ENCODE measurements at regions not wholly inside any gene's neighbourhood (a gene's known extent, or its start where the extent isn't known, plus 50 kb on each side); places are given as distances from the start of the nearest gene placed in this dataset.

DNA sequence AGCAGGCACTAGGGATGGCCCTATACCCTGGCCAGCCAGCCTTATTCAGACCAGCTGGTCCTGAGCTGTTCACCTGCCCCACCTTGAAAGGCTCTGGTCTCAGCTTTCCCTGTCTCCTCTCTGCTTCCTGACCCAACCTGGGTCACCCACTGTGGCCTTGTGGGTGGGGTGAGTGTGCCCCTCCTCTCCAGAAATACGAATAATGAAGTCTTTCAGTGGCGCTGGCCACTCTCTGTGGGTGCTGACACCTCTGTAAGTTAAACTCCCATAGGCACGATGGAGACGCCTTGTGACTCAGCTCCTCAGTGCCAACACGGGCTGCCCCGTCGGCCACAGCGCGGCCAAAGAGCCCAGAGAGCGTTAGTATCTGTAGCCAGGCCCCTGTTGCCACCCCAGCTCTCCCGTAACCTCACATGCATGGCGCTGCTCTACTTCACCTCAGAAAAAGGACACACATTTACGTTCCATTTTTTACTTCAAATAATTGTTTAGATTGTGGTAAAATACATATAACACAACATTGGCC lies 74.6 kb upstream of the SEPTIN5 start:
- Histone ChIP-seq H3K27ac (no peak overlapping the region), H3K79me2 (no peaks in the 10 kb centered on the region), H3K4me3 (ENCODE audit: low read depth, low read length) (no peak overlapping the region), H3K27me3 (ENCODE audit: control insufficient read depth, insufficient read depth, low read length) (no peaks in the 10 kb centered on the region), H3K9me3 (ENCODE audit: control insufficient read depth, low read length) (no peaks in the 10 kb centered on the region), H3K4me1 (peaks cover 18% of the 10 kb centered on the region), H3K4me2 (ENCODE audit: low read length) (no peak overlapping the region), H3K9ac (no peak overlapping the region), H3K36me3 (ENCODE audit: control insufficient read depth, insufficient read depth, low read length) (no peaks in the 10 kb centered on the region), H2AFZ (no peak overlapping the region)
- TF ChIP-seq, protein P1, sequence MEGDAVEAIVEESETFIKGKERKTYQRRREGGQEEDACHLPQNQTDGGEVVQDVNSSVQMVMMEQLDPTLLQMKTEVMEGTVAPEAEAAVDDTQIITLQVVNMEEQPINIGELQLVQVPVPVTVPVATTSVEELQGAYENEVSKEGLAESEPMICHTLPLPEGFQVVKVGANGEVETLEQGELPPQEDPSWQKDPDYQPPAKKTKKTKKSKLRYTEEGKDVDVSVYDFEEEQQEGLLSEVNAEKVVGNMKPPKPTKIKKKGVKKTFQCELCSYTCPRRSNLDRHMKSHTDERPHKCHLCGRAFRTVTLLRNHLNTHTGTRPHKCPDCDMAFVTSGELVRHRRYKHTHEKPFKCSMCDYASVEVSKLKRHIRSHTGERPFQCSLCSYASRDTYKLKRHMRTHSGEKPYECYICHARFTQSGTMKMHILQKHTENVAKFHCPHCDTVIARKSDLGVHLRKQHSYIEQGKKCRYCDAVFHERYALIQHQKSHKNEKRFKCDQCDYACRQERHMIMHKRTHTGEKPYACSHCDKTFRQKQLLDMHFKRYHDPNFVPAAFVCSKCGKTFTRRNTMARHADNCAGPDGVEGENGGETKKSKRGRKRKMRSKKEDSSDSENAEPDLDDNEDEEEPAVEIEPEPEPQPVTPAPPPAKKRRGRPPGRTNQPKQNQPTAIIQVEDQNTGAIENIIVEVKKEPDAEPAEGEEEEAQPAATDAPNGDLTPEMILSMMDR (IDR thresholded peaks at IDR 0.05), result no peak

DNA sequence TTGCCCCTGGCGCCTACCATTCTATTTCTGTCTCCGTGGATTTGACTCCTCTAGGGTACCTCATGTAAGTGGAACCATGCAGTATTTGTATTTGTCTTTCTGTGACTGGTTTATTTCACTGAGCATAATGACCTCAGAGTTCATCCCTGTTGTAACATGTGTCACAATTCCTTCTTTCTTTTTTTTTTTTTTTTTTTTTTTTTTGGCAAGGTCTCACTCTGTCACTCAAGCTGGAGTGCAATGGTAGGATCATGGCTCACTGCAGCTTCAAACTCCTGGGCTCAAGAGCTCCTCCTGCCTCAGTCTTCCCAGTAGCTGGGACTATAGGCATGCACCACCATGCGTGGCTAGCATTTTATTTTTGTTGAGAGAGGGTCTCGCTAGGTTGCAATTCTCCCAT lies 74.0 kb upstream of the SEPTIN5 start:
- peaks cover 23% of the 10 kb centered on the region for H3K4me1 ChIP-seq
- no peaks in the 10 kb centered on the region for H3K27me3 ChIP-seq (ENCODE audit: control insufficient read depth, insufficient read depth, low read length)
- H3K9me3 ChIP-seq (ENCODE audit: control insufficient read depth, low read length), result no peaks in the 10 kb centered on the region
- H3K4me2 ChIP-seq (ENCODE audit: low read length), result no peak overlapping the region
- TF ChIP-seq, protein P1 (IDR thresholded peaks at IDR 0.05), result no peak
- H3K36me3 ChIP-seq (ENCODE audit: control insufficient read depth, insufficient read depth, low read length), result no peaks in the 10 kb centered on the region
- no peaks in the 10 kb centered on the region for H3K79me2 ChIP-seq
- H3K27ac ChIP-seq, result no peak overlapping the region
- H2AFZ ChIP-seq, result no peak overlapping the region
- no peak overlapping the region for H3K4me3 ChIP-seq (ENCODE audit: low read depth, low read length)
- no peak overlapping the region for H3K9ac ChIP-seq

DNA sequence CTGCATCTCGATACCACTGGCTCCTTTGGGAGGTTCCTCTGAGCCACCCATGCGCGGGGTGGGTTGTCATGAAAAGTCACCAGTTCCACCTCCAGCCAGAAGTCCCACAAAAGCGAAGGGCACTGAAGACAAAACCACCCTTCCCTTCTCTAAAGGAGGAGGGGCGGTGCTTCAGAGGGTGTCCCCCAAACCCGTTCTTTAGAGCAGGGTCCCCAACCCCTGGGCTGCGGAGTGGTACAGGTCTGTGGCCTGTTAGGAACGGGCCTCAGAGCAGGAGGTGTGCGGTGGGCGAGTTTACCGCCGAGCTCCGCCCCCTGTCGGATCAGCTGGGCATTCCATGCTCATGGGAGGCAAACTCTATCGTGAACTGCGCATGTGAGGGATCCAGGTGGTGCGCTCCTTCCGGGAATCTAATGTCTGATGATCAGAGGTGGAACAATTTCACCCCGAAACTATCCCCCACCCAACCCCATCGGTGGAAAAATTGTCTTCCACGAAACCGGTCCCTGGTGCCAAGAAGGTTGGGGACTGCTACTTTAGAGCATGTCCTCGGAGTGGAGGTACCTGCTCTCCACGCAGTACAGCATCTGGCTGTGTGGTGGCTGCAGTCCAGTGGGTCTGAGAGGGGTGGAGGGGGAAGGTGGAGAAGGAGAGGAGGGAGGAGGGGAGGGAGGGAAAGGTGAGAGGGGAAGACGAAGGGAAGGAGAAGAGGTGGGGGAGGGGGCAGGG lies 72.9 kb upstream of the SEPTIN5 start:
- Histone ChIP-seq H3K27ac (no peak overlapping the region), H3K4me1 (peaks cover 27% of the 10 kb centered on the region), H3K9me3 (ENCODE audit: control insufficient read depth, low read length) (no peaks in the 10 kb centered on the region), H2AFZ (peak overlapping the region; percentile 68), H3K4me3 (ENCODE audit: low read depth, low read length) (no peak overlapping the region), H3K36me3 (ENCODE audit: control insufficient read depth, insufficient read depth, low read length) (no peaks in the 10 kb centered on the region), H3K4me2 (ENCODE audit: low read length) (no peak overlapping the region), H3K79me2 (no peaks in the 10 kb centered on the region), H3K9ac (no peak overlapping the region), H3K27me3 (ENCODE audit: control insufficient read depth, insufficient read depth, low read length) (no peaks in the 10 kb centered on the region)
- TF ChIP-seq, protein P1 (IDR thresholded peaks at IDR 0.05), result peak; percentile 30

DNA sequence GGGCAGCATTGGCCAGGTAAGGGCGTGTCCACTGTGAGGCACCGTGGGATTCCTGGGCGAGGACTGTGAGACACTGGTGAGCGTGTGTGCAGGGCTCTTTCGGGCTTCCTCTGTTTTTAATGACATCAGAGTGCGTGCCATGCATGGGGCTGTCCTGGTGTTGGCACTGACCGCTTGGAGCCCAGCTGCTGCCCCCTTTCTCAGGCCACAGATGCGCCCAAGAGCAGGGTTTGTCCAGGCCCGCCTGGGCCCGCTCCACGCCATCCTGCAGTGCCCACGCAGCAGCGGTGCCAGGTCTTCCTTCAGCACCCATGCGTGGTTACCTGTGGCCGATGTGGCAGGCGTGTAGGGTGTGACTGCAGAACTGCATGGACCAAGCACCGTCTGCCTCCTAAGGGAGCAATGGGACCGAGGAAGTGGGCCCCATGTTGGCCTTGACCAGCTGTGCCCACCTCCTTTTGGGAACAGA lies 72.3 kb upstream of the SEPTIN5 start:
- TF ChIP-seq, protein P1 (IDR thresholded peaks at IDR 0.05), result no peak
- Histone ChIP-seq H3K9ac (no peak overlapping the region), H3K4me1 (peaks cover 27% of the 10 kb centered on the region), H3K27me3 (ENCODE audit: control insufficient read depth, insufficient read depth, low read length) (no peaks in the 10 kb centered on the region), H2AFZ (no peak overlapping the region), H3K36me3 (ENCODE audit: control insufficient read depth, insufficient read depth, low read length) (no peaks in the 10 kb centered on the region), H3K4me2 (ENCODE audit: low read length) (no peak overlapping the region), H3K79me2 (no peaks in the 10 kb centered on the region), H3K27ac (no peak overlapping the region), H3K9me3 (ENCODE audit: control insufficient read depth, low read length) (no peaks in the 10 kb centered on the region), H3K4me3 (ENCODE audit: low read depth, low read length) (no peak overlapping the region)

All from parathyroid adenoma (tissue), 2 donors.